HG02981 (cell line): ENCODE measurements at regions not wholly inside any gene's neighbourhood (a gene's known extent, or its start where the extent isn't known, plus 50 kb on each side); places are given as distances from the start of the nearest gene placed in this dataset.

ENCODE experiments used
- ATAC-seq: cut with Tn5 transposase; IDR thresholded peaks from one replicate; pipeline ENCODE4 v1.9.1; 2021; ENCODE audit warnings: mild to moderate bottlenecking, moderate library complexity; ENCODE audit not compliant: unreplicated experiment

- ATAC-seq = no peak
These were observed 320.0 kb downstream of the BRINP2 start for GRCh38 chr1:177490786-177491185.

DNA sequence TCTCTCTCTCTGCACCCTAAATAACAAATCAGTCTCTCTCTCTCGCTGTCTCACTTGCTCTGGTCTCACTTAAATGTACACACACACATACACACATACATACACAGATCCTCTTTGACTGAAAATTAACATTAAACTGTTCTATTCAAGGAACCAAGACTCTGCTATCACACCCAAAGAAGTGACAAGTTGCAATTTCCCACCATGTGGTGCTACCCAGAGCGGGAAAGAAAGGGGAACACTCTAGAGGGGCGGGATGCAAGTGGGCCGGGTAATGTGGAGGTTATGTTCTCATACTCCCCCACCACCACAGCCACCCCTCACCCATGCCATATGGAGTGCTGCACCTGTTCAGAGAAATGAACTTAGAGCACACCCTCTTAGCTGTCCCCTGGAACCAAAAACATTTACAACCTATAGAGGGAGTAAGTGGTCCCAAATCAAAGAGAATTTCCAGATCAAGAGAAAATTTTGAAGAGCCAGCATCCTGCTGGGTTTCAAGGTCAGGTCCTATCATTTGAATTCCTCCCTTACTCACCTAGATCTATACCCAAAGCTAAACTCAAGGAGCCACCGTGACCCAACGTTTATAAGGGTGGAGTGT lies 319.4 kb downstream of the BRINP2 start:
- no peak for ATAC-seq

DNA sequence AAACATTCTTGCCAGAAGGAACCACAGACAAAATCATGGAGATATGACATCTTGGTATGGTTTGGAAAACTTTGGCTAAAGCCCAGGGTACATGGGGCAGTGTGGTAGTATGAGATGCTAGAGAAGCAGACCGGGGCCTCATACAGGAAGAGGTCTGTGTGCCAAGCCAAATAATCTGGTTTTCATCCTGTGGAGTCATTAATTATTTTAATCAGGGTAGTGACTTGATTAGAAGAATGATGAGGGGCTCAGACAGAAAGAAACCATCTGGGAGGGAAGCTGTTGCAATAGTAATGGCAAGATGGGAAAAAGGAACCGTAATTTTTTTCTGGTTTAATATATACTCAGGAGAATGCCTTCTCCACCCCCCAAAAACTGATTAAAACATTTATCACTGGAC lies 318.0 kb downstream of the BRINP2 start:
- no peak for ATAC-seq

DNA sequence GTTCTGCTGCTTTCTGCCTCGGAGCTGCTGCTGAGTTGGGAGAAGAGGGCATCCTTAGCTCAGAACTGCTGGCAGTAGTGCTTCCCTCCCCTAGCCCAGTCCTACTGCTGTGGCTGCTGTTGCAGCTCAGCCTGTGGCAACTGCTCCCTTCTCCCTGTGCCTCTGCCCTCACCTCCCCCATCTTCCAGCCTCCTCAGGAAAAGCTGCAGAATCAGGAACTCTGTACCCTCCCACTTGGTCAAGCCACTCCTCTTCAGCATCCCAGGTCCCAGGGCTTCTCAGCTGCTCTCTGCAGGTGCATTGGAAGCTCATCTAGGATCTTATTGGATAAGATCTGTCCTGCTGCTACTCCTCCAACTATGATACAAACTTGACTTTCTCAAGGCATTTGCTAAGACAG lies 316.7 kb downstream of the BRINP2 start:
- no peak for ATAC-seq

GRCh38 chr1:177480741-177481305 lies 310.1 kb downstream of the BRINP2 start:
- no peak for ATAC-seq

DNA sequence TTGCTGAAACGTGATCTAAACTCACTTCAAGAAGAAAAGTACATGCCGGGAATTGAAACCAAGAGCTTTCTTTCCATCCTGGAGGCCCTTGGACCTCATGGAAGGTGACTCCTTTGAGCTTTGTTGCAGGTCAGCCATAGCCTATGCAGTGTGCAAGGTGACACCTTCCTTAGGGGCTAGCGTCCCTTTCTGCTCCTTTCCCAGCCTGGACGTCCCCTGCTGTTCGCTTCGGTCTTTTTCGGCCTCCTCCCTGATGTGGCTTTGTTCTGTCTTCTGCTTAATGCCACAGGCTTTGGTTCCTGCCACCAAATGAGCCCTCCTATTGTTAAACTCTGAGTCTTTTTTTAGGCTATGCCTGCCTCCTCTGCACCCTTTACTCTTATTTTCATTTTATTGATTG lies 308.8 kb downstream of the BRINP2 start:
- ATAC-seq = no peak

DNA sequence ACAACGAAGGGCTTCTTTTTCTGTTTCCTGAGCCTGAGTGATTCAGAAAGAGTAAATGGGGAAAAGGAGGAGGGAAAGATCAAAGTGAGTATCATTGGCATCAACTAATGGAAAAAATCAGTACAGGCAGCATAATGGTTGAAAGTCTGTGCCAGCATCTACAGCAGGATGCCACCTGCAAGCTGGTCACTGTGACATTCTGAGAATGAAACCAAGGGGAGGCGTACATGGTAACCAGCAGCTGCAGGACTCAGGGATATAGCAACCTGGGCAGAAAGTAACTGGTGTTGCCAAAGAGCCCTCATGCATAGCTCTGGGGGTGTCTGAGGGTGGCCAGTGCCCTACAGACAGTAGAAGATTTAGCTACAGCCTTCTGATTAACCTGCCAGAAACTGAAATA lies 305.9 kb downstream of the BRINP2 start:
- ATAC-seq = no peak

GRCh38 chr1:177472567-177472966 lies 301.8 kb downstream of the BRINP2 start:
- ATAC-seq = no peak

GRCh38 chr1:177471244-177471643 lies 300.5 kb downstream of the BRINP2 start:
- no peak for ATAC-seq

GRCh38 chr1:177469519-177469918 lies 298.8 kb downstream of the BRINP2 start:
- no peak for ATAC-seq

GRCh38 chr1:177466286-177466685 lies 295.5 kb downstream of the BRINP2 start:
- ATAC-seq = no peak

GRCh38 chr1:177464686-177465085 lies 293.9 kb downstream of the BRINP2 start:
- no peak for ATAC-seq

- no peak for ATAC-seq
These were observed 280.4 kb downstream of the BRINP2 start for GRCh38 chr1:177451191-177451590.

DNA sequence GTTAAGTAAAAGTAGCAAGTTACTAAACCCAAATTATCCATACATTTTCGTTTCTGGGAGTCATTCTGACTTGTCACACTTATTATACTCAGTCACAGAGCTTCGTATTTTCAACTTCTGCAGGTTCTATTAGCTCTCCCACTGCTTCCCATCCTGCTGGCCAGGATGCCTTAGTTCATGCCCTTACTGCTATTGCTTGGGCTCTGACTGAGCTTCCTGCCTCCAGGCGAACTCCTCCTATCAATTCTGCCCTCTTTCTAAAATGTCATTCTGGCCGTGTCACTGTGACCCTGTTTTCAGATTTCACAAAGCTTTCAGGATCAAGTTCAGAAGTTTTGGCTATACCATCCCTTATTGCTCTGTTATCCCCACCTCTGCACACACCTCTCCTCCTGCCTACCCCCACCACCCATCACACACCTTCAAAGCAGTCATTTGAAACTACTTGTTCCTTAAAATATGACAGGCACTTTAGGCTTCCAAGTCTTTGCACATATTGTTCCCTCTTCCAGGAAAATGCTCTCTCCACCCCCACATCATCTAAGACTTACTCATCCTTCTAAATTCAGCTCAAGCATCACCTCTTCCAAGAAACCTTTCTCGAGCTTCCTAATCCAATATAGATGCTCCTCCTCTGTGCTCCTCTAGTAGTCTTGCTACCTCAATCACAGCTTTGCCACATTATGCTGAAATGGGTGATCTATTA lies 278.0 kb downstream of the BRINP2 start:
- no peak for ATAC-seq

- no peak for ATAC-seq
These were observed 277.4 kb downstream of the BRINP2 start for GRCh38 chr1:177448036-177448615.

DNA sequence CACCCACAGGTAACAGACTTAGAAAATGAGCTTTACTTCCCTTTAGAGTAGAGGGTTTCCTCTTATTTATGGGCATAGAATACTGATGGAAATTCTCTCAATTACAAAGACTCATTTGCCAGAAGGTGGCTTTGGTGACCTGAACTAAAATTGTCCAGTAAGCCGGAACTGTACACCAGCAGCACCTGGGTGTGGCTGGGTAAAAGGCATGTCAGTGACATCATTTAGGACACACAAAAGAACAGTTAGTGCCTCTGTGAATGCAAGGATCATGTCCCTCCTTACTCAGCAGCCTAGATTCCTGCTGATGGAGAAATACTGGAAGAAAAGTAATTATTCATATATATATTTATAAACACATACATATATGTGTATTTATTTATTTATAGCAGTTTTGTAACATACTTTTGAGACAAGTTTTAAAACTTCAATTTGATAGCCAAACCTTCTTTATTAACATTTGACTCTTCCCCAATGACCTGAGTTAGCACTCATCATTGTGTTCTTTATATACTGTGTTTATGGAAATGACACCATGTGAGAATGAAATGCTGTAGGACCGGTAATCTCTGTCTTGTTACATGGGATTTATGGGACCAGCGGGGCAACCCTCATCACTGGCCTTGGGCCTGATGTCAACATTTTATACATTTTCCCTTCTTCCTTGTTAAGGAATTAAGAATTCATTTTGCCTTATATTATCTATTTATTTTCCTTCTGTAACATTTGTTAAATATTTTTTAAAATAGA lies 274.4 kb downstream of the BRINP2 start:
- no peak for ATAC-seq

DNA sequence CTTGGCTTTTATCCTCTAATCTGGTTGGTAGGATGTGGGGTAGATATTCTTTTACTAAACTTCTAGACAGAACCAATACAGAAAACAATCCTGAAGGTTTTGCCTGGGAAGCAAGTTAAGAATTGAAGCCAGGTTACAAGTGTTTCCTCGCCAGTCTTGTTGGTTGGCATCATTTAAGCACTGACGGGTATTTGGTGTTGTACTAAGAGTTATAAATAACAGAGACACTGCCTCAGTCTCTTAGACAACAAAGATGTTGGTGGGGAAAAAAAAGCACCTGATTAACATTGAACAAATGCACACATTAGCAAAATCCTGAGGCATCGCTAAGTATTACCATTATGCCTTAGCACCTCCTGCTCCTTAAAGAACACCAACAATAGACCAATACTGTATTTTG lies 272.2 kb downstream of the BRINP2 start:
- no peak for ATAC-seq

DNA sequence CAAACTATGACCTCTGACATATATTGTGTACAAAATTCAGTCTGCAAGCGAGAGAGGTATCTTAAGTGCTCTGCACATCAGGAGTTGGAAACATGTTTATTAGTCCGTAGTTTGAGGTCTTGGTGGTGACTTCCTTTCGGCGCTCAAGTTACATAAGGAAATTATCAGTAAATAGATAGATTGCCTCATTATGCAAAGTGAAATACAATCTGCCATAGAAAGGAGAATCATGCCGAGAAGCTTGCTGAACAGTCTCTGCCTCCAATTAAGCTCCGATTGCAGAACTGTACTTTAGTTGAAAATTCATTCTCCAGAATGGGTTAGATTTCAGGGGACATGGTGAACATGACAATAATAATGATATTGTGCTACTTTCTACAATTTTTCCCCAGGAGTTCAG lies 271.8 kb downstream of the BRINP2 start:
- no peak for ATAC-seq

DNA sequence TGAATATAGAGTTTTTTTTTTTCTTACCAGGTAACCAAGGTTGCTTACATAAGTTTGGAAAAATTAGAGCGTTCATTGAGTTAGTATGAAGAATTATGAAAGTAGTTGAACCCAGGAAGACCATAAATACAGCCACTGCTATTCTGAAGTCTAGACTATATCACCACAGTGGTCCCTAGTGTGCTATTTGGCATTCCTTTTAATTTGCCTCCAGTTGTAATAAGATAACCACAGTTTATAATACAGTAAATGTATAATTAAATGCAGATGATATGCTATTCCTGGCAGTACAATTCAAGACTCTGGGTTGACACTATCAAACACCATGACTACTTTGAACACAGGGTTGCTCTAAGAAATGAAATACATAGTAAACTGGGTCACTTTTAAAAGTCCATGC lies 270.5 kb downstream of the BRINP2 start:
- no peak for ATAC-seq

- no peak for ATAC-seq
These were observed 270.1 kb downstream of the BRINP2 start for GRCh38 chr1:177440821-177441220.

GRCh38 chr1:177439301-177439700 lies 268.5 kb downstream of the BRINP2 start:
- no peak for ATAC-seq
